Retinal pigment epithelial cell (primary cell): ENCODE measurements at regions not wholly inside any gene's neighbourhood (a gene's known extent, or its start where the extent isn't known, plus 50 kb on each side); places are given as distances from the start of the nearest gene placed in this dataset.
"Not testable (repeated sequence)": the region's sequence is repeated elsewhere in the genome, so short reads cannot be mapped to it uniquely, and the experiment has no call there.

Experiments
- DNase-seq: peaks from one replicate; pipeline ENCODE4 v3.0.0-alpha.2; 2010; ENCODE audit warnings: low read depth
- H3K4me3 ChIP-seq: 2 replicates; pipeline ENCODE4 v1.5.1; 2011; ENCODE audit warnings: mild to moderate bottlenecking, low read length, control low read depth, moderate library complexity
- TF ChIP-seq, protein P1 (sequence below): conservative IDR thresholded peaks from 2 replicates; pipeline ENCODE4 v1.5.1; 2011; ENCODE audit warnings: low read depth, low read length, control low read depth, inconsistent platforms

DNA sequence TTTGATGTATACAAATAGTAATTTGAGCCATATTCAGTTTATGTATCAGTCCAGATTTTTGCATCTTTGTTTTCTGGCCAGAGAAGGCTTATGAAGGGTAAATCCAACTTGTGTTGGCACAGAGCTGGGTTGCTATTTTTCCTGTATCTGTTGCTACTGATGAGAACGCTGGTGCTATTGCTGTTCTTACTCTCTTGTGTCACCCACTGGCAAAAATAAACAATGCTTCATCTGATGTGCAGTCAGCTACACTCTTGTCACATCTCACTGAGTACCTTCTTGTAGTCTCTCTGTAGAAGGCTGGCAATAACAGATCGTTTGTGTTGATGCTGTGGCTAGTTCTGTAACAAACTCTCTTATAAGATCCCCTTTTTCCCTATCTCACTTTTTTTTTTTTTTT, 323.4 kb downstream of the CDH19 start:
- TF ChIP-seq, protein P1, sequence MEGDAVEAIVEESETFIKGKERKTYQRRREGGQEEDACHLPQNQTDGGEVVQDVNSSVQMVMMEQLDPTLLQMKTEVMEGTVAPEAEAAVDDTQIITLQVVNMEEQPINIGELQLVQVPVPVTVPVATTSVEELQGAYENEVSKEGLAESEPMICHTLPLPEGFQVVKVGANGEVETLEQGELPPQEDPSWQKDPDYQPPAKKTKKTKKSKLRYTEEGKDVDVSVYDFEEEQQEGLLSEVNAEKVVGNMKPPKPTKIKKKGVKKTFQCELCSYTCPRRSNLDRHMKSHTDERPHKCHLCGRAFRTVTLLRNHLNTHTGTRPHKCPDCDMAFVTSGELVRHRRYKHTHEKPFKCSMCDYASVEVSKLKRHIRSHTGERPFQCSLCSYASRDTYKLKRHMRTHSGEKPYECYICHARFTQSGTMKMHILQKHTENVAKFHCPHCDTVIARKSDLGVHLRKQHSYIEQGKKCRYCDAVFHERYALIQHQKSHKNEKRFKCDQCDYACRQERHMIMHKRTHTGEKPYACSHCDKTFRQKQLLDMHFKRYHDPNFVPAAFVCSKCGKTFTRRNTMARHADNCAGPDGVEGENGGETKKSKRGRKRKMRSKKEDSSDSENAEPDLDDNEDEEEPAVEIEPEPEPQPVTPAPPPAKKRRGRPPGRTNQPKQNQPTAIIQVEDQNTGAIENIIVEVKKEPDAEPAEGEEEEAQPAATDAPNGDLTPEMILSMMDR = no peak
- H3K4me3 ChIP-seq = no peak overlapping the region
- DNase-seq = no peak

DNA sequence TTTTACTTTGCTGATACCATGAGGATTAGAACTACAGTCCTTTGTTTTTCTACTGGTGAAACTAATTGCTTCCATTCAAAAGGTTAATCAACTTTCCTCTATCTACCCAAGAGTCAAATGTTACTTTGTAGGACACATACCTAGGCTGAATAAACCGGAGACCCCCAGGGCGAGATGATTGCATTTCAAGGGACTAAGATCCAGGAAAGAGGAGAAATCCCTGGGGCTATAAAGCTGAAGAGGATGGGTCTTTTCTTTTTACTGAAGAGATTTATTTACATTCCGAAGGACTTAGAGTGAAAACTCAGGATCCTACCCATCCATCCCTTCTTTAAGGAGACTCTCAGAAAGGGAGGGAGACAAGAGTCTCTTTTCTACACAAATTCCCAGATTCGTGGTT, 331.9 kb downstream of the CDH19 start:
- no peak overlapping the region for H3K4me3 ChIP-seq
- TF ChIP-seq, protein P1 = no peak
- DNase-seq = no peak

DNA sequence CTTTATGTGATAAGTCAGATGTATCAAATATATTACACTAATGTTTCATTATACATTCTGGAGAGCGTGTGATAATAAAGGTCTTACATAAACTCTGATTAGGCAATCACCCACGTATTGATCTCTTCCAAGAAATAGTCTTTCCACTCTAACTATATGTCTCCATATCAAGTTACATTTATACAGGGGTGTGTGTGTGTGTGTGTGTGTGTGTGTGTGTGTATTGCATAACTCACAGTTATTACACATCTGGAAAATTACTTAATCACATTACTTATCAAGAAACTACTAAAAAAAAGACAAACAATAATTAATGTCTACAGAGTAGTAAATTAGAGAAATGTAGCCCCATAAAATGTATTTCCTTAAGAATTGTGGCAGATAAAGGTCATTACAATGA, 339.8 kb downstream of the CDH19 start:
- TF ChIP-seq, protein P1 = no peak
- H3K4me3 ChIP-seq = no peak overlapping the region
- no peak for DNase-seq

DNA sequence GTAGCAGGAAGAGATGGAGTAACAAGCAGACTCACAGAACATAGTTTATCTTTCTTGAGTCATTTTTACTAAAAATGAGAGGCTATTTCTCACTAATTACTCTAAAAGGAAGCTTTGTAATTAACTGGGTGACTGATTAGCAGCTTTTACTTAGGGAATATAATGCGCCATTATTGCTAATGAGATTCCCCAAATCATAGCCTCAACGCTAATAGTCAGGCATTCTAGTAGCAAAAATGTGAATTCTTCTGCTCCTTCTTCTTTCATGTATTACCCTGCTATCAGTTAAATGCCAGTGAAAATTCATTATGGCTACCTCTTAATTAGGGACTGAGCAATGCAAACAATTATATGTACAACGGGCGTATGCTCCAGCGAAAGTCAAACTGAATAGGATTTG, 349.8 kb downstream of the CDH19 start:
- TF ChIP-seq, protein P1 = no peak
- no peak overlapping the region for H3K4me3 ChIP-seq
- DNase-seq = no peak

DNA sequence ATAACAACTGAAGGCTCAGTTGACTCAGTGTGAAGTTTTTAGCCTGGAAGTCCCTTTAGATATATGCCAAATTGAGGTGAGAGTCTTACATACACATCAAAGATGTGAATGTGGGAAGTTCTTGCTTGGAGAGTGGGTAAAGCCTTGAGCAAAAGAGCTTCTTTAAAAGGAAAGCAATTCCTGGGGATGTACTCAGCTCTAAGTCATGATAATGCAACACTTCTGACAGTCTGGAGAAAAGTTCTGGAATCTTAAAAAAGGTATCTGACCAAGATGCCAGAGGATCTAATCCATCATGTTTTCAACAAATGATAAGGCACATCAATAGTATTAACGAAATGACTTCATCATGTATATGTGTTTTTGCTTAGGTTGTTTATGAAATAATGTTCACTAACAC, 351.2 kb downstream of the CDH19 start:
- H3K4me3 ChIP-seq = no peak overlapping the region
- TF ChIP-seq, protein P1 = no peak
- DNase-seq = no peak

DNA sequence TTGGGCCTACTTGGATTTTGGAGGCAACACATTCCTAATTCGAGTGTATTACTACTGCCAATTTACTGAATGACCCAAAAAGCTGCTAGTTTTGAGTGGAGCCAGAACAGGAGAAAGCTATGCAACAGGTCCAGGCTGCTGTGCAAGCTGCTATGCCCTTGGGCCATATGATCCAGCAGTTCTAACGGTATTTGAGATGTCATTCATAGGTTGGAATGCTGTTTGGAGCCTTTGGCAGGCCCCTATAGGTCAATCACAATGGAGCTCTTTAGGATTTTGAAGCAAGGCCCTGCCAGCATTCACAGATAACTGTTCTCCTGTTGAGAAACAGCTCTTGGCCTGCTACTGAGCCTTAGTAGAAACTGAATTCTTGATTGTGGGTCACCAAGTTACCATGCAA, 368.7 kb downstream of the CDH19 start:
- H3K4me3 ChIP-seq = no peak overlapping the region
- DNase-seq = no peak
- TF ChIP-seq, protein P1 = no peak

DNA sequence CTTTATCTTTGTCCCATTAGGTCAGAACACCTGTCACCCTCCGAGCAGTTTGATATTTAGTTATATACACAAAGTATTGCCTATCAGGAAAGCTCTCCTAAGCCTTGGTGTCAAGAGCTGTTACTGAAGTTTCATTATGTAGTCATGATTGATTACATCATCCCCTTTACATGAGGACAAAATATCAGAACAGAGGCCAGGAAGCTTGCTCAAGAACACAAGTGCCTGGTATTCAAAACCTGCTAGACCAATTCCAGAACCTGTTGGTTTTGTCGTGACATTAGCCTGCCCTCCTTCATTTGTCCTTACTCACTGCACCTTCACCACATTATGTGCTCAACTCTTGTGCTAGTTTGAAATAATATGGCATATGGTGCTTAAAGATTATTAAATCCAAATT, 377.1 kb downstream of the CDH19 start:
- no peak overlapping the region for H3K4me3 ChIP-seq
- DNase-seq = no peak
- TF ChIP-seq, protein P1 = no peak

DNA sequence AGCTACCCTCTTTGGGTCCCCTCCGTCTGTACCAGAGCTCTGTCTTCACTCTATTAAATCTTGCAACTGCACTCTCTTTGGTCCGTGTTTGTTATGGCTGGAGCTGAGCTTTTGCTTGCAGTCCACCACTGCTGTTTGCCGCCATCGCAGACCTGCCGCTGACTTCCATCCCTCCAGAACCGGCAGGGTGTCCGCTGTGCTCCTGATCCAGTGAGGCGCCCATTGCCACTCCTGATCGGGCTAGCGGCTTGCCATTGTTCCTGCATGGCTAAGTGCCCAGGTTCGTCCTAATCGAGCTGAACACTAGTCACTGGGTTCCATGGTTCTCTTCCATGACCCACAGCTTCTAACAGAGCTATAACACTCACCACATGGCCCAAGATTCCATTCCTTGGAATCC, 380.6 kb downstream of the CDH19 start:
- not testable (repeated sequence) for H3K4me3 ChIP-seq, DNase-seq
